B cell (primary cell): ENCODE measurements at regions not wholly inside any gene's neighbourhood (a gene's known extent, or its start where the extent isn't known, plus 50 kb on each side); places are given as distances from the start of the nearest gene placed in this dataset.

Experiments used
- ATAC-seq: fragments of 200-7000 bp; cut with Tn5 transposase; one replicate; pipeline ENCODE4 v1.10.0; 2021; ENCODE audit warnings: low read depth, mild to moderate bottlenecking, moderate number of reproducible peaks, moderate library complexity
- CTCF ChIA-PET: fragments of 350-600 bp; sonication (Branson Sonifier 250); formaldehyde crosslinking; loops from one replicate; lab custom pipeline; 2021; ENCODE audit warnings: antibody characterized with exemption, inconsistent platforms; lab: Charles Lee
- POLR2A ChIA-PET: fragments of 350-600 bp; sonication (Branson Sonifier 250); formaldehyde crosslinking; loops from one replicate; lab custom pipeline; 2021; ENCODE audit warnings: antibody characterized with exemption; lab: Charles Lee
- DNase-seq: peaks from one replicate; pipeline ENCODE4 v3.0.0; 2013
- H2AFZ ChIP-seq: 2 replicates; pipeline ENCODE4 v1.6.1; 2012; ENCODE audit warnings: mild to moderate bottlenecking, low read depth, low read length; ENCODE audit not compliant: insufficient read depth, poor library complexity, severe bottlenecking
- H3K27ac ChIP-seq, 2 donors: 1 replicate in 1 of 2; 2 replicates in 1 of 2; pipeline ENCODE4 v1.5.1; 2012 to 2013; ENCODE audit warnings: low read length in 2 of 2, mild to moderate bottlenecking in 2 of 2, moderate library complexity in 1 of 2
- H3K27me3 ChIP-seq, 4 experiments: fragments of 200-600 bp in 1 of 4; sonication (generic) in 1 of 4; replicated peaks in 1 of 4; 1 replicate in 2 of 4; 2 replicates in 2 of 4; pipeline versions ENCODE4 v1.6.1 to v1.7.0; 2013 to 2016; ENCODE audit warnings: low read length in 3 of 4, mild to moderate bottlenecking in 2 of 4, mixed read lengths in 1 of 4, moderate library complexity in 1 of 4; ENCODE audit not compliant: insufficient read depth in 4 of 4, control insufficient read depth in 3 of 4; ENCODE audit errors: control extremely low read depth in 1 of 4
- H3K36me3 ChIP-seq, 2 experiments: replicated peaks in 1 of 2; 1 replicate in 1 of 2; 2 replicates in 1 of 2; pipeline versions ENCODE4 v1.6.1 to v1.7.1; 2013; ENCODE audit warnings: low read length in 1 of 2; ENCODE audit not compliant: insufficient read depth in 2 of 2, control insufficient read depth in 1 of 2; ENCODE audit errors: control extremely low read depth in 1 of 2, extremely low read depth in 1 of 2
- H3K4me1 ChIP-seq, 2 donors: fragments of 200-600 bp in 1 of 2; sonication (generic) in 1 of 2; 1 replicate in 1 of 2; 2 replicates in 1 of 2; pipeline versions ENCODE4 v1.5.1 to v1.6.1; 2013 to 2017; ENCODE audit warnings: low read length in 2 of 2; ENCODE audit not compliant: control insufficient read depth in 2 of 2, insufficient read depth in 2 of 2
- H3K4me2 ChIP-seq: replicated peaks from 2 replicates; pipeline ENCODE3; 2012; ENCODE audit warnings: mild to moderate bottlenecking, low read depth, low read length; ENCODE audit not compliant: poor library complexity, severe bottlenecking
- H3K4me3 ChIP-seq, 5 experiments: fragments of 200-600 bp in 1 of 5; sonication (generic) in 1 of 5; 1 replicate in 3 of 5; 2 replicates in 2 of 5; pipeline versions ENCODE4 v1.5.1 to v1.7.0; 2011 to 2016; ENCODE audit warnings: low read length in 4 of 5, mild to moderate bottlenecking in 4 of 5, low read depth in 2 of 5, control low read depth in 1 of 5, moderate library complexity in 1 of 5; ENCODE audit not compliant: insufficient read depth in 1 of 5; ENCODE audit errors: control extremely low read depth in 1 of 5, extremely low read depth in 1 of 5
- H3K79me2 ChIP-seq: fragments of 200-600 bp; sonication (generic); one replicate; pipeline ENCODE4 v1.6.0; 2016; ENCODE audit warnings: low read length; ENCODE audit not compliant: control insufficient read depth, insufficient read depth
- H3K9ac ChIP-seq: fragments of 200-600 bp; sonication (generic); 2 replicates; pipeline ENCODE4 v1.6.1; 2017; ENCODE audit warnings: mild to moderate bottlenecking, low read length, moderate library complexity
- H3K9me3 ChIP-seq, 3 donors: one replicate each; pipeline versions ENCODE4 v1.6.1 to v1.7.1; 2013; ENCODE audit warnings: low read length in 2 of 3; ENCODE audit not compliant: control insufficient read depth in 2 of 3, insufficient read depth in 1 of 3; ENCODE audit errors: control extremely low read depth in 1 of 3
- H4K20me1 ChIP-seq: 2 replicates; pipeline ENCODE4 v1.6.0; 2012; ENCODE audit warnings: mild to moderate bottlenecking, low read length; ENCODE audit not compliant: insufficient read depth, control insufficient read depth, poor library complexity, severe bottlenecking
- H3K27ac Mint-ChIP-seq: one replicate; pipeline ENCODE4 v1.8.0; 2021; ENCODE audit warnings: mixed read lengths
- H3K27me3 Mint-ChIP-seq: one replicate; pipeline ENCODE4 v1.8.0; 2021; ENCODE audit warnings: mixed read lengths
- H3K4me1 Mint-ChIP-seq: one replicate; pipeline ENCODE4 v1.8.0; 2021; ENCODE audit warnings: mixed read lengths
- H3K4me3 Mint-ChIP-seq: one replicate; pipeline ENCODE4 v1.8.0; 2021; ENCODE audit warnings: mixed read lengths
- H3K9me3 Mint-ChIP-seq: one replicate; pipeline ENCODE4 v1.8.0; 2022; ENCODE audit warnings: mixed read lengths; ENCODE audit not compliant: insufficient read depth
- CTCF ChIP-seq: fragments of 200-600 bp; IDR thresholded peaks from one replicate; pipeline ENCODE4 v1.8.0; 2022; ENCODE audit warnings: antibody characterized with exemption, mild to moderate bottlenecking
- EZH2 ChIP-seq: IDR thresholded peaks from 2 replicates; pipeline ENCODE4 v1.6.1; 2012; ENCODE audit warnings: borderline replicate concordance, low read depth, mild to moderate bottlenecking, moderate library complexity, low read length; ENCODE audit not compliant: insufficient read depth, poor library complexity, severe bottlenecking
- WGBS: methylation state at CpG from one replicate; pipeline ENCODE4 v1.1.5; 2013; ENCODE audit warnings: missing lambda C conversion rate; ENCODE audit not compliant: insufficient coverage; 5-methylcytosine and 5-hydroxymethylcytosine counted together
- intact Hi-C: fragments of 100-400 bp; cut with micrococcal nuclease; formaldehyde crosslinking; loops from one replicate; pipeline ENCODE4 v1.10.0; 2022

- no peak overlapping the region for H3K4me3 ChIP-seq
- no peaks in the 10 kb centered on the region for H3K36me3 ChIP-seq
- TF ChIP-seq CTCF (no peak), EZH2 (no peak)
- Mint-ChIP-seq H3K4me1 (peaks cover 7% of the 10 kb centered on the region), H3K27me3 (no peaks in the 10 kb centered on the region), H3K27ac (no peak overlapping the region), H3K9me3 (no peaks in the 10 kb centered on the region), H3K4me3 (no peak overlapping the region)
- no peaks in the 10 kb centered on the region for H3K27me3 ChIP-seq
- ChIA-PET CTCF (no interaction called here), POLR2A (no interaction called here)
- intact Hi-C loops: no loop called here
- no peak overlapping the region for H3K9ac ChIP-seq
- no peaks in the 10 kb centered on the region for H3K79me2 ChIP-seq
- no peak overlapping the region for H2AFZ ChIP-seq
- no peak for ATAC-seq
- H3K27ac ChIP-seq: no peak overlapping the region
- H3K4me2 ChIP-seq: no peak overlapping the region
- peaks cover 5 to 6% of the 10 kb centered on the region in 2 donors for H3K4me1 ChIP-seq
- 94% methylated on average over 8 of the region's 11 CpGs for WGBS
- H3K9me3 ChIP-seq: peaks cover 0 to 3% (median 0%) of the 10 kb centered on the region in 3 donors
- no peaks in the 10 kb centered on the region for H4K20me1 ChIP-seq
- DNase-seq: no peak
Observed at GRCh38 chr2:113834051-113834730, 55.7 kb upstream of the ACTR3 start.

- H3K4me3 Mint-ChIP-seq: no peak overlapping the region
- Histone ChIP-seq H3K36me3 (no peaks in the 10 kb centered on the region), H3K9ac (no peak overlapping the region), H3K27me3 (no peaks in the 10 kb centered on the region), H3K9me3 (peaks cover 0 to 3% (median 0%) of the 10 kb centered on the region in 3 donors), H3K4me2 (no peak overlapping the region), H4K20me1 (no peaks in the 10 kb centered on the region), H2AFZ (no peak overlapping the region), H3K27ac (no peak overlapping the region), H3K4me1 (peaks cover 5 to 6% of the 10 kb centered on the region in 2 donors), H3K4me3 (no peak overlapping the region), H3K79me2 (no peaks in the 10 kb centered on the region)
- DNase-seq (no peak), ATAC-seq (no peak)
- no peaks in the 10 kb centered on the region for H3K27me3 Mint-ChIP-seq
- WGBS: no CpG with 5 or more reads among the region's 4 CpGs
- H3K9me3 Mint-ChIP-seq: no peaks in the 10 kb centered on the region
- peaks cover 7% of the 10 kb centered on the region for H3K4me1 Mint-ChIP-seq
- no peak overlapping the region for H3K27ac Mint-ChIP-seq
- intact Hi-C loops: no loop called here
- no peak for TF ChIP-seq CTCF
- ChIA-PET CTCF (no interaction called here), POLR2A (no interaction called here)
Observed at GRCh38 chr2:113832795-113833290, 57.0 kb upstream of the ACTR3 start.
